Thyroid gland (tissue), 4 donors: ENCODE measurements at regions not wholly inside any gene's neighbourhood (a gene's known extent, or its start where the extent isn't known, plus 50 kb on each side); places are given as distances from the start of the nearest gene placed in this dataset.

ENCODE experiments used
- DNase-seq, 2 donors: peaks; one replicate each; pipeline ENCODE4 v3.0.0-alpha.2; 2019
- H3K27ac ChIP-seq, 3 donors: fragments of 200-600 bp; sonication (generic); 1 replicate in 2 of 3; 2 replicates in 1 of 3; pipeline ENCODE4 v1.5.1; 2016 to 2019; ENCODE audit warnings: mild to moderate bottlenecking in 1 of 3, moderate library complexity in 1 of 3
- H3K27me3 ChIP-seq: fragments of 200-600 bp; sonication (generic); one replicate; pipeline ENCODE4 v1.5.1; 2019
- H3K36me3 ChIP-seq, 2 donors: fragments of 200-600 bp; sonication (generic); one replicate each; pipeline ENCODE4 v1.5.1; 2016 to 2019
- H3K4me1 ChIP-seq, 2 donors: fragments of 200-600 bp; sonication (generic); one replicate each; pipeline ENCODE4 v1.5.1; 2017 to 2019
- H3K4me3 ChIP-seq, 3 donors: fragments of 200-600 bp; sonication (generic); replicated peaks in 1 of 3; 1 replicate in 2 of 3; 2 replicates in 1 of 3; pipeline ENCODE4 v1.5.1; 2016; ENCODE audit warnings: mild to moderate bottlenecking in 1 of 3
- H3K9me3 ChIP-seq: fragments of 200-600 bp; sonication (generic); one replicate; pipeline ENCODE4 v1.5.1; 2017
- CTCF ChIP-seq, 6 experiments: fragments of 200-600 bp in 3 of 6; fragments of 450-650 bp in 3 of 6; sonication (generic) in 3 of 6; IDR thresholded peaks; one replicate each; pipeline ENCODE4 v1.5.1; 2016 to 2019; ENCODE audit warnings: antibody characterized with exemption in 6 of 6, mild to moderate bottlenecking in 2 of 6, inconsistent platforms in 1 of 6, moderate library complexity in 1 of 6
- POLR2A ChIP-seq, 2 donors: fragments of 450-650 bp; IDR thresholded peaks; one replicate each; pipeline ENCODE4 v1.6.1; 2017; ENCODE audit warnings: antibody characterized with exemption in 2 of 2, mild to moderate bottlenecking in 2 of 2, moderate library complexity in 1 of 2
- WGBS, 2 donors: methylation state at CpG; one replicate each; pipeline ENCODE4 v1.1.5; 2017; 5-methylcytosine and 5-hydroxymethylcytosine counted together
- intact Hi-C: fragments of 100-400 bp; cut with DNase I; formaldehyde crosslinking; loops from one replicate; pipeline ENCODE4 v1.15.1; 2023

- DNase-seq = no peak
- H3K4me1 ChIP-seq = no peaks in the 10 kb centered on the region
- no peak overlapping the region for H3K27ac ChIP-seq
- no peaks in the 10 kb centered on the region for H3K9me3 ChIP-seq
- WGBS, 2 donors = 87 to 88% methylated on average over 2 of the region's 2 CpGs
- H3K36me3 ChIP-seq = no peaks in the 10 kb centered on the region
- intact Hi-C loops = no loop called here
- H3K4me3 ChIP-seq = no peak overlapping the region
- TF ChIP-seq CTCF (IDR thresholded peaks at IDR 0.05) = no peak
- no peak for TF ChIP-seq POLR2A (IDR thresholded peaks at IDR 0.05)
- no peaks in the 10 kb centered on the region for H3K27me3 ChIP-seq
Measured at GRCh38 chr4:146998157-146998556, 52.5 kb upstream of the TTC29 start.

GRCh38 chr4:147003956-147004809 is 58.5 kb upstream of the TTC29 start:
- 72 to 80% methylated on average over 9 of the region's 9 CpGs for WGBS, 2 donors
- intact Hi-C loops = no loop called here

GRCh38 chr4:147006229-147006628 is 60.6 kb upstream of the TTC29 start:
- Histone ChIP-seq H3K27me3 (no peaks in the 10 kb centered on the region), H3K4me3 (no peak overlapping the region), H3K9me3 (no peaks in the 10 kb centered on the region), H3K4me1 (no peaks in the 10 kb centered on the region), H3K36me3 (no peaks in the 10 kb centered on the region), H3K27ac (no peak overlapping the region)
- WGBS, 2 donors = 92 to 97% methylated on average over 2 of the region's 2 CpGs
- intact Hi-C loops = no loop called here
- no peak for DNase-seq
- TF ChIP-seq POLR2A (IDR thresholded peaks at IDR 0.05) (no peak), CTCF (IDR thresholded peaks at IDR 0.05) (no peak)

More at GRCh38 chr4:147003956-147004809, 58.5 kb upstream of the TTC29 start:
- no peak for DNase-seq
- Histone ChIP-seq H3K4me3 (no peak overlapping the region), H3K27me3 (no peaks in the 10 kb centered on the region), H3K36me3 (no peaks in the 10 kb centered on the region), H3K4me1 (no peaks in the 10 kb centered on the region), H3K9me3 (no peaks in the 10 kb centered on the region), H3K27ac (no peak overlapping the region)
- TF ChIP-seq POLR2A (IDR thresholded peaks at IDR 0.05) (no peak), CTCF (IDR thresholded peaks at IDR 0.05) (no peak)

- Histone ChIP-seq H3K4me1 (peaks cover 0 to under 1% of the 10 kb centered on the region in 2 donors), H3K36me3 (no peaks in the 10 kb centered on the region), H3K9me3 (no peaks in the 10 kb centered on the region), H3K4me3 (no peak overlapping the region), H3K27ac (no peak overlapping the region), H3K27me3 (no peaks in the 10 kb centered on the region)
- intact Hi-C loops = no loop called here
- no peak for TF ChIP-seq CTCF (IDR thresholded peaks at IDR 0.05)
- no peak for TF ChIP-seq POLR2A (IDR thresholded peaks at IDR 0.05)
- DNase-seq = no peak
- 83 to 90% methylated on average over 4 of the region's 4 CpGs for WGBS, 2 donors
Measured at GRCh38 chr4:147009875-147010274, 64.2 kb upstream of the TTC29 start.

GRCh38 chr4:147011411-147011810 is 65.7 kb upstream of the TTC29 start:
- Histone ChIP-seq H3K27ac (no peak overlapping the region), H3K4me3 (no peak overlapping the region), H3K27me3 (no peaks in the 10 kb centered on the region), H3K36me3 (no peaks in the 10 kb centered on the region), H3K9me3 (no peaks in the 10 kb centered on the region), H3K4me1 (peaks cover 0 to 5% of the 10 kb centered on the region in 2 donors)
- no peak for TF ChIP-seq CTCF (IDR thresholded peaks at IDR 0.05)
- TF ChIP-seq POLR2A (IDR thresholded peaks at IDR 0.05) = no peak
- WGBS, 2 donors = 66 to 72% methylated on average over 8 of the region's 8 CpGs
- intact Hi-C loops = no loop called here
- no peak for DNase-seq
